ENCODE measurements at regions not wholly inside any gene's neighbourhood (a gene's known extent, or its start where the extent isn't known, plus 50 kb on each side); places are given as distances from the start of the nearest gene placed in this dataset.

DNA sequence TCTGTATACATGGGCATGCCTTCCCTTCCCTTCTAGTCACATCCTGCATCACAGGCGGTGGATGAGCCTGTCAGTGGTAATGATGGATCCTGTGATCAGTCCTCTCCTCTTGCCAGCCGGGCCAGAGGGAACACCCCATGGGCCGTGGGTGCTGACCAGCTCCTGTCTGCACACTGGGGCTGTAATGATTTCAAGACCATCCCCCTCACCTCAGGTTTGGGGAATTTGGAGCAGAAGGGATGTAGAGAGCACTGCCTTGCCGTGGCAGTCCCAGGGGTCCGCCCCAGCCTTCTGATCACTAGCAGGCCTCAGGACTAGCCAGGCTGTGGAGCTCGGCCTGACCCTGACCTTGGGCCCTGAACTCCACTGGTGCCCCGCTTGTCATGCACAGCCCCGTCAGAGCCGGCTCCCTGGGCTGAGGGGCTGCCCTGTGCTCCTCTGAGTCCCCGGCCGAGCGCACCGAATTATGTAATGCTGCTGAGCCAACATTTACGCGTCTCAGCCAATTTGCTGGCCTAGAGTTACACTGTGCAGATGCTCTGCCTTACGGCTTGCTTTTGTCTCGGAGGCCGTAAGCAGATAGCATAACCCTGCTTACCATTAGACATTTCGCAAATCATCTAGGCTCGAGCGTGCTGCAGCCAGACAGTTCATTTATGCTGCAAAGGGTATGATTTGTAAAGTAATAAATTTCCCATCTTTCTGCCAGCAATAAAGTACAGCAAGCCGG is 155.3 kb downstream of the MACROH2A1 start:
- TF ChIP-seq, protein P1, sequence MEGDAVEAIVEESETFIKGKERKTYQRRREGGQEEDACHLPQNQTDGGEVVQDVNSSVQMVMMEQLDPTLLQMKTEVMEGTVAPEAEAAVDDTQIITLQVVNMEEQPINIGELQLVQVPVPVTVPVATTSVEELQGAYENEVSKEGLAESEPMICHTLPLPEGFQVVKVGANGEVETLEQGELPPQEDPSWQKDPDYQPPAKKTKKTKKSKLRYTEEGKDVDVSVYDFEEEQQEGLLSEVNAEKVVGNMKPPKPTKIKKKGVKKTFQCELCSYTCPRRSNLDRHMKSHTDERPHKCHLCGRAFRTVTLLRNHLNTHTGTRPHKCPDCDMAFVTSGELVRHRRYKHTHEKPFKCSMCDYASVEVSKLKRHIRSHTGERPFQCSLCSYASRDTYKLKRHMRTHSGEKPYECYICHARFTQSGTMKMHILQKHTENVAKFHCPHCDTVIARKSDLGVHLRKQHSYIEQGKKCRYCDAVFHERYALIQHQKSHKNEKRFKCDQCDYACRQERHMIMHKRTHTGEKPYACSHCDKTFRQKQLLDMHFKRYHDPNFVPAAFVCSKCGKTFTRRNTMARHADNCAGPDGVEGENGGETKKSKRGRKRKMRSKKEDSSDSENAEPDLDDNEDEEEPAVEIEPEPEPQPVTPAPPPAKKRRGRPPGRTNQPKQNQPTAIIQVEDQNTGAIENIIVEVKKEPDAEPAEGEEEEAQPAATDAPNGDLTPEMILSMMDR (IDR thresholded peaks at IDR 0.05), result no peak
- TF ChIP-seq POLR2A (IDR thresholded peaks at IDR 0.05), result no peak
